HepG2 (cell line): ENCODE measurements at regions not wholly inside any gene's neighbourhood (a gene's known extent, or its start where the extent isn't known, plus 50 kb on each side); places are given as distances from the start of the nearest gene placed in this dataset.

Experiments
- ATAC-seq: fragments of 200-7000 bp; cut with Tn5 transposase; 3 replicates; pipeline ENCODE4 v1.9.1; 2020; ENCODE audit warnings: mild to moderate bottlenecking, moderate library complexity
- BruUV-seq: library from RNA; stranded (reverse); fragments of 400-500 nt; replicated peaks from 2 replicates; lab custom pipeline; 2021; lab: Mats Ljungman, UMichigan
- CTCF ChIA-PET: fragments of 300-600 bp; formaldehyde crosslinking; extraction: SDS; loops from one replicate; lab custom pipeline; 2021; ENCODE audit warnings: low total read pairs, inconsistent platforms, low intra/inter-chr PET ratio; lab: Yijun Ruan, JAX
- POLR2A ChIA-PET: fragments of 350-600 bp; sonication (Branson Sonifier 250); formaldehyde crosslinking; loops from one replicate; lab custom pipeline; 2020; ENCODE audit warnings: antibody characterized with exemption, inconsistent platforms; lab: Yijun Ruan, JAX
- DNase-seq: peaks from one replicate; pipeline ENCODE4 v3.0.0-alpha.2; 2015; ENCODE audit warnings: low spot score
- FAIRE-seq: peaks from 3 replicates; lab custom pipeline; 2011; peaks lifted over from hg19 to GRCh38; lab: Jason Lieb, UNC
- H2AFZ ChIP-seq: one replicate; pipeline ENCODE4 v1.6.1; 2011; ENCODE audit warnings: low read length, inconsistent platforms
- H3K27ac ChIP-seq: fragments of 300-600 bp; 3 replicates; pipeline ENCODE4 v1.8.0; 2011; ENCODE audit warnings: mixed run types, mild to moderate bottlenecking, mixed read lengths, low read length, inconsistent platforms; ENCODE audit not compliant: insufficient read depth; ENCODE audit errors: extremely low read length
- H3K27me3 ChIP-seq, 2 experiments: fragments of 200-600 bp in 1 of 2; 2 replicates in 1 of 2; 3 replicates in 1 of 2; pipeline versions ENCODE4 v1.6.0 to v1.8.0; 2011; ENCODE audit warnings: low read length in 2 of 2, mild to moderate bottlenecking in 2 of 2, moderate library complexity in 2 of 2, inconsistent platforms in 1 of 2; ENCODE audit not compliant: insufficient read depth in 2 of 2, control insufficient read depth in 1 of 2
- H3K36me3 ChIP-seq, 2 experiments: fragments of 200-600 bp in 1 of 2; replicated peaks in 1 of 2; 2 replicates in 1 of 2; 3 replicates in 1 of 2; pipeline versions ENCODE4 v1.5.1 to v1.8.0; 2011; ENCODE audit warnings: low read length in 2 of 2, inconsistent platforms in 1 of 2; ENCODE audit not compliant: insufficient read depth in 2 of 2, control insufficient read depth in 1 of 2
- H3K4me1 ChIP-seq: 2 replicates; pipeline ENCODE4 v1.5.1; 2012; ENCODE audit warnings: low read length, inconsistent platforms; ENCODE audit not compliant: insufficient read depth
- H3K4me2 ChIP-seq: 2 replicates; pipeline ENCODE4 v1.6.0; 2011; ENCODE audit warnings: low read depth, low read length, inconsistent platforms
- H3K4me3 ChIP-seq, 3 experiments: fragments of 200-600 bp in 1 of 3; sonication (generic), shearing (Covaris generic) in 1 of 3; replicated peaks in 1 of 3; 2 replicates each; pipeline ENCODE4 v1.5.1; 2011 to 2016; ENCODE audit warnings: low read length in 3 of 3, inconsistent platforms in 2 of 3, low read depth in 2 of 3, mild to moderate bottlenecking in 2 of 3, control low read depth in 1 of 3, mixed read lengths in 1 of 3; ENCODE audit not compliant: insufficient read depth in 1 of 3
- H3K79me2 ChIP-seq: one replicate; pipeline ENCODE4 v1.6.1; 2011; ENCODE audit warnings: low read length, inconsistent platforms; ENCODE audit not compliant: insufficient read depth
- H3K9ac ChIP-seq: 2 replicates; pipeline ENCODE4 v1.6.0; 2011; ENCODE audit warnings: mild to moderate bottlenecking, low read depth, low read length, inconsistent platforms; ENCODE audit not compliant: insufficient read depth
- H3K9me3 ChIP-seq: 2 replicates; pipeline ENCODE4 v1.5.1; 2012; ENCODE audit warnings: mild to moderate bottlenecking, low read length
- H4K20me1 ChIP-seq: 2 replicates; pipeline ENCODE4 v1.6.0; 2011; ENCODE audit warnings: inconsistent platforms, mild to moderate bottlenecking, low read length, moderate library complexity; ENCODE audit not compliant: insufficient read depth
- ELF4 ChIP-seq: sonication (generic); formaldehyde crosslinking; IDR thresholded peaks from 2 replicates; pipeline ENCODE4 v1.5.0; 2020; ENCODE audit warnings: missing genetic modification reagents, mild to moderate bottlenecking, moderate library complexity, borderline replicate concordance
- ETV6 ChIP-seq: sonication (generic); formaldehyde crosslinking; conservative IDR thresholded peaks from 2 replicates; pipeline ENCODE4 v1.4.0; 2020; ENCODE audit warnings: missing genetic modification reagents
- GRHL1 ChIP-seq: sonication (generic); formaldehyde crosslinking; conservative IDR thresholded peaks from 2 replicates; pipeline ENCODE4 v1.8.0; 2022; ENCODE audit warnings: missing genetic modification reagents
- HNF4A ChIP-seq: sonication (generic); formaldehyde crosslinking; IDR thresholded peaks from 2 replicates; pipeline ENCODE4 v1.4.0; 2020; ENCODE audit warnings: missing genetic modification reagents
- HNF4G ChIP-seq, 2 experiments: sonication (generic) in 1 of 2; formaldehyde crosslinking in 1 of 2; IDR thresholded peaks; 2 replicates each; pipeline versions ENCODE4 v1.4.0 to v1.6.1; 2011 to 2020; ENCODE audit warnings: borderline replicate concordance in 2 of 2, low read depth in 2 of 2, mild to moderate bottlenecking in 2 of 2, low read length in 1 of 2, missing genetic modification reagents in 1 of 2, moderate library complexity in 1 of 2
- NBN ChIP-seq: fragments of 450-650 bp; conservative IDR thresholded peaks from 2 replicates; pipeline ENCODE4 v1.6.1; 2017
- SKI ChIP-seq: fragments of 450-650 bp; IDR thresholded peaks from one replicate; pipeline ENCODE4 v1.6.1; 2018; ENCODE audit warnings: mild to moderate bottlenecking; ENCODE audit not compliant: partially characterized antibody
- SOX13 ChIP-seq, 3 experiments: fragments of 450-650 bp in 1 of 3; sonication (generic) in 1 of 3; formaldehyde crosslinking in 1 of 3; IDR thresholded peaks in 2 of 3; conservative IDR thresholded peaks in 1 of 3; 2 replicates each; pipeline versions ENCODE4 v1.5.0 to v1.6.1; 2016 to 2020; ENCODE audit warnings: antibody characterized with exemption in 1 of 3, mild to moderate bottlenecking in 1 of 3, missing compliant biosample characterization in 1 of 3, missing genetic modification reagents in 1 of 3, moderate library complexity in 1 of 3
- XRCC5 ChIP-seq: fragments of 200-400 bp; formaldehyde crosslinking; optimal IDR thresholded peaks from 2 replicates; pipeline ENCODE3; 2017; ENCODE audit warnings: mild to moderate bottlenecking, low read length
- ZNF446 ChIP-seq: sonication (generic); formaldehyde crosslinking; IDR thresholded peaks from 2 replicates; pipeline ENCODE4 v1.5.0; 2020; ENCODE audit warnings: mild to moderate bottlenecking, missing genetic modification reagents
- WGBS: methylation state at CpG from one replicate; pipeline ENCODE4 v1.1.6; 2017; ENCODE audit warnings: low lambda C conversion rate; 5-methylcytosine and 5-hydroxymethylcytosine counted together
- in situ Hi-C: cut with HindIII; loops from 2 replicates; pipeline ENCODE4 v1.10.0; 2017; ENCODE audit warnings: low pct_unique_long_range_greater_than_20kb; ENCODE audit not compliant: extremely low pct_ligation_motif_present
- intact Hi-C: fragments of 100-400 bp; cut with micrococcal nuclease; formaldehyde crosslinking; loops from one replicate; pipeline ENCODE4 v1.10.0; 2022; ENCODE audit not compliant: unreplicated experiment
- TF ChIP-seq, protein P1 (sequence below): sonication (generic); formaldehyde crosslinking; IDR thresholded peaks from 2 replicates; pipeline ENCODE4 v1.4.0; 2020; ENCODE audit warnings: missing genetic modification reagents, borderline replicate concordance
- TF ChIP-seq, protein P2 (sequence below): sonication (generic); formaldehyde crosslinking; conservative IDR thresholded peaks from 2 replicates; pipeline ENCODE4 v1.4.0; 2020; ENCODE audit warnings: missing genetic modification reagents
- TF ChIP-seq, protein P3 (sequence below): sonication (generic); formaldehyde crosslinking; IDR thresholded peaks from 2 replicates; pipeline ENCODE4 v1.4.0; 2020; ENCODE audit warnings: missing genetic modification reagents, low read depth, mild to moderate bottlenecking, borderline replicate concordance
- TF ChIP-seq, protein P4 (sequence below): IDR thresholded peaks from 2 replicates; pipeline ENCODE4 v1.6.1; 2018; ENCODE audit warnings: missing genetic modification reagents, mild to moderate bottlenecking, missing compliant biosample characterization
- TF ChIP-seq, protein P5 (sequence below): sonication (generic); formaldehyde crosslinking; IDR thresholded peaks from 2 replicates; pipeline ENCODE4 v1.5.0; 2020; ENCODE audit warnings: missing genetic modification reagents

DNA sequence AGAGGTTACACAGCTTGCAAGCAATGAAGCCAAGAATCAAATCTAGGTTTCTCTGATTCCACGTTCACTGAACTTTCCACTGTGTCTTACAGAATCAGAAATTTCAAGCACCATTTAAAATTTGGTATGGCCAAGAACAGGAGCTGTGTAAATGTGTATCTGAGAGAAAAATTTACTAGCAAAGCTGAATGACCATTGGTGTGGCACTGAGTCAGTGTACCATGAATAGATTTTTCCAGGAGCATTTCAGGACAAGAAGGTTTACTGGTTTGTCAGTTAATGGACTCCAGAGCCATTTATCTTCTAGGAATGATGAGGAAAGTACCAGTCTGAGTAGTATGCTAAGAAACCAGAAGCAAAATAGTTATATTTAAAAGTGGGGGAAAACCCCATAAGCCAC, 269.4 kb upstream of the FAT3 start:
- Histone ChIP-seq H3K9me3 (peaks cover 50% of the 10 kb centered on the region), H3K9ac (no peak overlapping the region), H3K79me2 (no peaks in the 10 kb centered on the region), H3K4me1 (no peaks in the 10 kb centered on the region), H4K20me1 (no peaks in the 10 kb centered on the region), H3K4me3 (no peak overlapping the region), H3K27ac (no peak overlapping the region), H3K4me2 (no peak overlapping the region), H3K27me3 (no peaks in the 10 kb centered on the region), H2AFZ (no peak overlapping the region), H3K36me3 (no peaks in the 10 kb centered on the region)
- FAIRE-seq, result no peak
- in situ Hi-C loops (no loop called here), intact Hi-C loops (no loop called here)
- TF ChIP-seq, protein P1, sequence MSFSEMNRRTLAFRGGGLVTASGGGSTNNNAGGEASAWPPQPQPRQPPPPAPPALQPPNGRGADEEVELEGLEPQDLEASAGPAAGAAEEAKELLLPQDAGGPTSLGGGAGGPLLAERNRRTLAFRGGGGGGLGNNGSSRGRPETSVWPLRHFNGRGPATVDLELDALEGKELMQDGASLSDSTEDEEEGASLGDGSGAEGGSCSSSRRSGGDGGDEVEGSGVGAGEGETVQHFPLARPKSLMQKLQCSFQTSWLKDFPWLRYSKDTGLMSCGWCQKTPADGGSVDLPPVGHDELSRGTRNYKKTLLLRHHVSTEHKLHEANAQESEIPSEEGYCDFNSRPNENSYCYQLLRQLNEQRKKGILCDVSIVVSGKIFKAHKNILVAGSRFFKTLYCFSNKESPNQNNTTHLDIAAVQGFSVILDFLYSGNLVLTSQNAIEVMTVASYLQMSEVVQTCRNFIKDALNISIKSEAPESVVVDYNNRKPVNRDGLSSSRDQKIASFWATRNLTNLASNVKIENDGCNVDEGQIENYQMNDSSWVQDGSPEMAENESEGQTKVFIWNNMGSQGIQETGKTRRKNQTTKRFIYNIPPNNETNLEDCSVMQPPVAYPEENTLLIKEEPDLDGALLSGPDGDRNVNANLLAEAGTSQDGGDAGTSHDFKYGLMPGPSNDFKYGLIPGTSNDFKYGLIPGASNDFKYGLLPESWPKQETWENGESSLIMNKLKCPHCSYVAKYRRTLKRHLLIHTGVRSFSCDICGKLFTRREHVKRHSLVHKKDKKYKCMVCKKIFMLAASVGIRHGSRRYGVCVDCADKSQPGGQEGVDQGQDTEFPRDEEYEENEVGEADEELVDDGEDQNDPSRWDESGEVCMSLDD, result no peak
- TF ChIP-seq NBN, result no peak
- TF ChIP-seq HNF4G (IDR thresholded peaks at IDR 0.05; ENCODE audit: borderline replicate concordance, low read depth, low read length), result no peak
- no peak for TF ChIP-seq HNF4G (CRISPR knock-in tag; IDR thresholded peaks at IDR 0.05; ENCODE audit: borderline replicate concordance, low read depth)
- no peak for TF ChIP-seq HNF4A (CRISPR knock-in tag)
- no peak for TF ChIP-seq ELF4 (CRISPR knock-in tag)
- TF ChIP-seq, protein P2, sequence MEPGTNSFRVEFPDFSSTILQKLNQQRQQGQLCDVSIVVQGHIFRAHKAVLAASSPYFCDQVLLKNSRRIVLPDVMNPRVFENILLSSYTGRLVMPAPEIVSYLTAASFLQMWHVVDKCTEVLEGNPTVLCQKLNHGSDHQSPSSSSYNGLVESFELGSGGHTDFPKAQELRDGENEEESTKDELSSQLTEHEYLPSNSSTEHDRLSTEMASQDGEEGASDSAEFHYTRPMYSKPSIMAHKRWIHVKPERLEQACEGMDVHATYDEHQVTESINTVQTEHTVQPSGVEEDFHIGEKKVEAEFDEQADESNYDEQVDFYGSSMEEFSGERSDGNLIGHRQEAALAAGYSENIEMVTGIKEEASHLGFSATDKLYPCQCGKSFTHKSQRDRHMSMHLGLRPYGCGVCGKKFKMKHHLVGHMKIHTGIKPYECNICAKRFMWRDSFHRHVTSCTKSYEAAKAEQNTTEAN (CRISPR knock-in tag), result no peak
- no peak for TF ChIP-seq XRCC5
- no peak for TF ChIP-seq GRHL1 (CRISPR knock-in tag)
- TF ChIP-seq SOX13 (IDR thresholded peaks at IDR 0.05), result no peak
- TF ChIP-seq SOX13 (CRISPR knock-in tag; conservative IDR thresholded peaks at IDR 0.05 in 1 of 2, IDR thresholded peaks at IDR 0.05 in 1 of 2), result no peak
- no peak for TF ChIP-seq ZNF446
- TF ChIP-seq, protein P3, sequence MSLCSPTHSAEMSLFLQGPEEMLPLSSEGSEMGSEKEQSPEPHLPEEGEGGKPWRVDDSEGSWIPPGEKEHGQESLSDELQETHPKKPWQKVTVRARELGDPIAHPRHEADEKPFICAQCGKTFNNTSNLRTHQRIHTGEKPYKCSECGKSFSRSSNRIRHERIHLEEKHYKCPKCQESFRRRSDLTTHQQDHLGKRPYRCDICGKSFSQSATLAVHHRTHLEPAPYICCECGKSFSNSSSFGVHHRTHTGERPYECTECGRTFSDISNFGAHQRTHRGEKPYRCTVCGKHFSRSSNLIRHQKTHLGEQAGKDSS, result no peak
- no peak for TF ChIP-seq ETV6 (CRISPR knock-in tag)
- TF ChIP-seq, protein P4, sequence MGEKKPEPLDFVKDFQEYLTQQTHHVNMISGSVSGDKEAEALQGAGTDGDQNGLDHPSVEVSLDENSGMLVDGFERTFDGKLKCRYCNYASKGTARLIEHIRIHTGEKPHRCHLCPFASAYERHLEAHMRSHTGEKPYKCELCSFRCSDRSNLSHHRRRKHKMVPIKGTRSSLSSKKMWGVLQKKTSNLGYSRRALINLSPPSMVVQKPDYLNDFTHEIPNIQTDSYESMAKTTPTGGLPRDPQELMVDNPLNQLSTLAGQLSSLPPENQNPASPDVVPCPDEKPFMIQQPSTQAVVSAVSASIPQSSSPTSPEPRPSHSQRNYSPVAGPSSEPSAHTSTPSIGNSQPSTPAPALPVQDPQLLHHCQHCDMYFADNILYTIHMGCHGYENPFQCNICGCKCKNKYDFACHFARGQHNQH (CRISPR knock-in tag), result no peak
- no peak for TF ChIP-seq SKI
- TF ChIP-seq, protein P5, sequence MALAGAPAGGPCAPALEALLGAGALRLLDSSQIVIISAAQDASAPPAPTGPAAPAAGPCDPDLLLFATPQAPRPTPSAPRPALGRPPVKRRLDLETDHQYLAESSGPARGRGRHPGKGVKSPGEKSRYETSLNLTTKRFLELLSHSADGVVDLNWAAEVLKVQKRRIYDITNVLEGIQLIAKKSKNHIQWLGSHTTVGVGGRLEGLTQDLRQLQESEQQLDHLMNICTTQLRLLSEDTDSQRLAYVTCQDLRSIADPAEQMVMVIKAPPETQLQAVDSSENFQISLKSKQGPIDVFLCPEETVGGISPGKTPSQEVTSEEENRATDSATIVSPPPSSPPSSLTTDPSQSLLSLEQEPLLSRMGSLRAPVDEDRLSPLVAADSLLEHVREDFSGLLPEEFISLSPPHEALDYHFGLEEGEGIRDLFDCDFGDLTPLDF (CRISPR knock-in tag), result no peak
- DNase-seq, result no peak
- no peak for ATAC-seq
- 0% methylated on average over 1 of the region's 1 CpG for WGBS
- no TSS peak for BruUV-seq
- POLR2A ChIA-PET, result no interaction called here
- CTCF ChIA-PET, result no interaction called here
